Karpas-422 (cell line): ENCODE measurements at regions not wholly inside any gene's neighbourhood (a gene's known extent, or its start where the extent isn't known, plus 50 kb on each side); places are given as distances from the start of the nearest gene placed in this dataset.

Experiments used
- DNase-seq: peaks from one replicate; pipeline ENCODE4 v3.0.0-alpha.2; 2015
- H2AFZ ChIP-seq: fragments of 200-600 bp; sonication (generic); 2 replicates; pipeline ENCODE4 v1.6.1; 2014; ENCODE audit warnings: antibody characterized with exemption, low read length, mixed read lengths
- H3K27ac ChIP-seq: fragments of 200-600 bp; sonication (generic); 2 replicates; pipeline ENCODE4 v1.5.1; 2014; ENCODE audit warnings: mild to moderate bottlenecking, low read length, moderate library complexity
- H3K27me3 ChIP-seq: fragments of 200-600 bp; sonication (generic); 2 replicates; pipeline ENCODE4 v1.6.1; 2014; ENCODE audit warnings: low read length, mixed read lengths
- H3K36me3 ChIP-seq: fragments of 200-600 bp; sonication (generic); 2 replicates; pipeline ENCODE4 v1.6.1; 2014; ENCODE audit warnings: low read length, mixed read lengths; ENCODE audit not compliant: insufficient read depth
- H3K4me1 ChIP-seq: fragments of 200-600 bp; sonication (generic); 2 replicates; pipeline ENCODE4 v1.6.1; 2014; ENCODE audit warnings: mild to moderate bottlenecking, low read length, mixed read lengths
- H3K4me2 ChIP-seq: fragments of 200-600 bp; sonication (generic); 2 replicates; pipeline ENCODE4 v1.6.1; 2014; ENCODE audit warnings: low read length, low read depth, mild to moderate bottlenecking; ENCODE audit not compliant: poor library complexity, severe bottlenecking
- H3K4me3 ChIP-seq: fragments of 200-600 bp; sonication (generic); 2 replicates; pipeline ENCODE4 v1.5.1; 2014; ENCODE audit warnings: mild to moderate bottlenecking, antibody characterized with exemption, low read length, mixed read lengths
- H3K79me2 ChIP-seq: fragments of 200-600 bp; sonication (generic); 2 replicates; pipeline ENCODE4 v1.6.1; 2014; ENCODE audit warnings: mild to moderate bottlenecking, low read length, mixed read lengths
- H3K9ac ChIP-seq: fragments of 200-600 bp; sonication (generic); 2 replicates; pipeline ENCODE4 v1.6.0; 2014; ENCODE audit warnings: low read length
- H3K9me2 ChIP-seq: fragments of 200-600 bp; sonication (generic), shearing (Covaris generic); replicated peaks from 2 replicates; pipeline ENCODE4 v1.6.0; 2014; ENCODE audit warnings: mild to moderate bottlenecking, low read length, moderate library complexity; ENCODE audit not compliant: insufficient read depth
- H3K9me3 ChIP-seq: fragments of 300-700, 200-600 bp; sonication (generic); 2 replicates; pipeline ENCODE4 v1.6.1; 2014; ENCODE audit warnings: low read length, mixed read lengths
- H4K20me1 ChIP-seq: fragments of 200-600 bp; sonication (generic); 2 replicates; pipeline ENCODE4 v1.6.1; 2014; ENCODE audit warnings: mild to moderate bottlenecking, antibody characterized with exemption, low read length, low read depth; ENCODE audit not compliant: insufficient read depth

- no peaks in the 10 kb centered on the region; the same call in 1 of the 2 replicates for H3K27me3 ChIP-seq
- no peak overlapping the region for H2AFZ ChIP-seq
- H3K36me3 ChIP-seq: no peaks in the 10 kb centered on the region
- no peaks in the 10 kb centered on the region for H4K20me1 ChIP-seq
- no peaks in the 10 kb centered on the region for H3K79me2 ChIP-seq
- no peak overlapping the region for H3K9ac ChIP-seq
- H3K9me3 ChIP-seq: no peaks in the 10 kb centered on the region
- no peaks in the 10 kb centered on the region for H3K4me1 ChIP-seq
- H3K4me3 ChIP-seq: no peak overlapping the region
- H3K27ac ChIP-seq: no peak overlapping the region
- H3K4me2 ChIP-seq: no peak overlapping the region
- DNase-seq: no peak
- no peaks in the 10 kb centered on the region for H3K9me2 ChIP-seq
Measured at GRCh38 chr7:42522227-42522991, 285.4 kb upstream of the GLI3 start.

- no peak overlapping the region for H2AFZ ChIP-seq
- no peaks in the 10 kb centered on the region for H4K20me1 ChIP-seq
Measured at GRCh38 chr7:42511027-42511426, 274.0 kb upstream of the GLI3 start.

GRCh38 chr7:42506097-42506496 lies 269.1 kb upstream of the GLI3 start:
- no peak overlapping the region for H3K4me3 ChIP-seq
- H3K36me3 ChIP-seq: no peaks in the 10 kb centered on the region
- H2AFZ ChIP-seq: no peak overlapping the region
- no peaks in the 10 kb centered on the region for H3K4me1 ChIP-seq
- no peaks in the 10 kb centered on the region for H4K20me1 ChIP-seq
- H3K27me3 ChIP-seq: no peaks in the 10 kb centered on the region
- H3K4me2 ChIP-seq: no peak overlapping the region
- H3K9me2 ChIP-seq: no peaks in the 10 kb centered on the region
- no peak overlapping the region for H3K9ac ChIP-seq
- no peaks in the 10 kb centered on the region for H3K79me2 ChIP-seq
- no peak overlapping the region for H3K27ac ChIP-seq
- DNase-seq: no peak
- H3K9me3 ChIP-seq: no peaks in the 10 kb centered on the region

More at GRCh38 chr7:42511027-42511426, 274.0 kb upstream of the GLI3 start:
- H3K4me1 ChIP-seq: no peaks in the 10 kb centered on the region
- DNase-seq: no peak
- H3K79me2 ChIP-seq: no peaks in the 10 kb centered on the region
- H3K9me3 ChIP-seq: no peaks in the 10 kb centered on the region
- H3K9me2 ChIP-seq: no peaks in the 10 kb centered on the region
- H3K36me3 ChIP-seq: no peaks in the 10 kb centered on the region
- no peaks in the 10 kb centered on the region for H3K27me3 ChIP-seq
- no peak overlapping the region for H3K27ac ChIP-seq
- H3K4me2 ChIP-seq: no peak overlapping the region
- no peak overlapping the region for H3K9ac ChIP-seq
- H3K4me3 ChIP-seq: no peak overlapping the region

- Histone ChIP-seq H4K20me1 (no peaks in the 10 kb centered on the region), H3K4me1 (no peaks in the 10 kb centered on the region), H3K9me3 (no peaks in the 10 kb centered on the region), H2AFZ (no peak overlapping the region), H3K4me2 (no peak overlapping the region), H3K9me2 (no peaks in the 10 kb centered on the region), H3K27me3 (no peaks in the 10 kb centered on the region), H3K79me2 (no peaks in the 10 kb centered on the region), H3K4me3 (no peak overlapping the region), H3K36me3 (no peaks in the 10 kb centered on the region), H3K9ac (no peak overlapping the region), H3K27ac (no peak overlapping the region)
- DNase-seq: no peak
Measured at GRCh38 chr7:42502022-42502421, 265.0 kb upstream of the GLI3 start.

- Histone ChIP-seq H3K79me2 (no peaks in the 10 kb centered on the region), H3K4me2 (no peak overlapping the region), H3K4me1 (no peaks in the 10 kb centered on the region), H3K9ac (no peak overlapping the region), H3K36me3 (no peaks in the 10 kb centered on the region), H3K27ac (no peak overlapping the region), H3K4me3 (no peak overlapping the region), H3K9me2 (no peaks in the 10 kb centered on the region), H3K27me3 (no peaks in the 10 kb centered on the region), H2AFZ (no peak overlapping the region), H4K20me1 (no peaks in the 10 kb centered on the region), H3K9me3 (no peaks in the 10 kb centered on the region)
- no peak for DNase-seq
Measured at GRCh38 chr7:42495256-42495655, 258.2 kb upstream of the GLI3 start.

- H3K36me3 ChIP-seq: no peaks in the 10 kb centered on the region
- no peaks in the 10 kb centered on the region for H4K20me1 ChIP-seq
- no peak overlapping the region for H3K4me3 ChIP-seq
- no peaks in the 10 kb centered on the region for H3K4me1 ChIP-seq
- no peak for DNase-seq
- H3K9me3 ChIP-seq: no peaks in the 10 kb centered on the region
- H3K9me2 ChIP-seq: no peaks in the 10 kb centered on the region
- no peak overlapping the region for H3K27ac ChIP-seq
- no peak overlapping the region for H3K4me2 ChIP-seq
- H3K79me2 ChIP-seq: no peaks in the 10 kb centered on the region
- no peak overlapping the region for H2AFZ ChIP-seq
- no peak overlapping the region for H3K9ac ChIP-seq
- no peaks in the 10 kb centered on the region for H3K27me3 ChIP-seq
Measured at GRCh38 chr7:42494736-42495135, 257.7 kb upstream of the GLI3 start.

- Histone ChIP-seq H3K27me3 (no peaks in the 10 kb centered on the region), H2AFZ (no peak overlapping the region), H3K4me3 (no peak overlapping the region), H3K36me3 (no peaks in the 10 kb centered on the region), H3K27ac (no peak overlapping the region), H4K20me1 (no peaks in the 10 kb centered on the region), H3K9me3 (no peaks in the 10 kb centered on the region), H3K4me1 (no peaks in the 10 kb centered on the region), H3K4me2 (no peak overlapping the region), H3K79me2 (no peaks in the 10 kb centered on the region), H3K9ac (no peak overlapping the region), H3K9me2 (no peaks in the 10 kb centered on the region)
- no peak for DNase-seq
Measured at GRCh38 chr7:42494199-42494710, 257.2 kb upstream of the GLI3 start.

- no peak overlapping the region for H2AFZ ChIP-seq
- no peaks in the 10 kb centered on the region for H3K36me3 ChIP-seq
- H3K9me3 ChIP-seq: no peaks in the 10 kb centered on the region
- no peaks in the 10 kb centered on the region for H3K9me2 ChIP-seq
- no peak overlapping the region for H3K4me3 ChIP-seq
- no peak overlapping the region for H3K9ac ChIP-seq
- no peak overlapping the region for H3K4me2 ChIP-seq
- H3K27me3 ChIP-seq: no peaks in the 10 kb centered on the region
- no peak for DNase-seq
- no peaks in the 10 kb centered on the region for H3K4me1 ChIP-seq
- H3K79me2 ChIP-seq: no peaks in the 10 kb centered on the region
- H4K20me1 ChIP-seq: no peaks in the 10 kb centered on the region
- H3K27ac ChIP-seq: no peak overlapping the region
Measured at GRCh38 chr7:42493436-42494198, 256.6 kb upstream of the GLI3 start.
